RWPE1 (cell line): ENCODE measurements at regions not wholly inside any gene's neighbourhood (a gene's known extent, or its start where the extent isn't known, plus 50 kb on each side); places are given as distances from the start of the nearest gene placed in this dataset.

Experiments
- CTCF ChIA-PET: fragments of 350-600 bp; sonication (Branson Sonifier 250); formaldehyde crosslinking; extraction: SDS; loops from one replicate; lab custom pipeline; 2021; lab: Yijun Ruan, JAX
- POLR2A ChIA-PET: fragments of 400-600 bp; formaldehyde crosslinking; extraction: SDS; loops from one replicate; lab custom pipeline; 2020; ENCODE audit warnings: antibody characterized with exemption; ENCODE audit not compliant: low non-redundant PET; lab: Yijun Ruan, JAX
- DNase-seq: peaks from one replicate; pipeline ENCODE4 v3.0.0; 2012; ENCODE audit warnings: low spot score
- H3K27ac ChIP-seq: fragments of 450-650 bp; 2 replicates; pipeline ENCODE4 v1.5.1; 2017
- CTCF ChIP-seq: fragments of 450-650 bp; conservative IDR thresholded peaks from 2 replicates; pipeline ENCODE4 v1.5.1; 2017; ENCODE audit warnings: low read depth, mild to moderate bottlenecking

DNA sequence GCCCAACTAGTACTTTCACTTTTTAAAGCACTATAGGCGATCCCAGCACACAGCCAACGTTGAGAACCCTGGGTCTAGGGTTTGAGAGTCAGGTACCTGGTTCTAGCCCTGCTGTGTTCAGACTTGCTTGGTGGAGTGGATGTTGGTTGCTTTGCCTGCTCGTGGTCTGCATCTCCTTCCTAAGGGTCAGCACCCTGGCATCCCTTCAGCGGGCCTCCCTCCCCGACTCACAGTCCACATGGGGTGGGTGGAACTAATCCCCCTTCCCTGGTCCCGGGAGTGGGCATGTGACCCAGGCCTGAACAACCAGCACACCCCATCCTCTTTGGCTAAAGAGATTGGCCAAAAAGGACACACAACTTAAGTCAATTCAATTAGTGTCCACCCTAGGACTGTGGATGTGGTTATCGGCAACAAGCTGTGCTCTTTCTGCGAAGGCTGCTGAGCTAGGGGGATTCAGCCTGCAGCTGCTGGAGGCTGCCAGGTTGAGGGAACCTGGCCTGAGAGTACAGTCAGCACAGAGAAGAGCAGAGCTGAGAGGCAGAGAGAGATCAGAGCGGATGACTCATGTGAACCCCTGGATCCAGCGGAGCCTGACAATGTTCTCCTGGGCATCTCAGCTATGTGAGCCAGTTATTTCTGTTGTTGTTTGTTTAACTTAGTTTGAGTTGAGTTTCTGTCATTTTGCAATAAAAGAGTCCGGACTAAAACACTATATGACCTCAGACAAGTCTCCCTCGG lies 138.9 kb downstream of the ACTL8 start:
- no peak overlapping the region for H3K27ac ChIP-seq
- CTCF ChIA-PET, result no interaction called here
- POLR2A ChIA-PET, result interaction anchor here (0.6 kb wide), 1 partner anchor 71 kb away, joined by 4 read pairs; no protein-coding TSS in a partner anchor
- no peak for TF ChIP-seq CTCF
- DNase-seq, result no peak

- DNase-seq, result no peak
- ChIA-PET POLR2A (no interaction called here), CTCF (no interaction called here)
- H3K27ac ChIP-seq, result no peak overlapping the region
- TF ChIP-seq CTCF, result no peak
Measured at GRCh38 chr1:17895401-17895800, 140.3 kb downstream of the ACTL8 start.

GRCh38 chr1:17895986-17896385 lies 140.9 kb downstream of the ACTL8 start:
- POLR2A ChIA-PET, result no interaction called here
- DNase-seq, result no peak
- CTCF ChIA-PET, result no interaction called here
- H3K27ac ChIP-seq, result no peak overlapping the region
- TF ChIP-seq CTCF, result no peak

DNA sequence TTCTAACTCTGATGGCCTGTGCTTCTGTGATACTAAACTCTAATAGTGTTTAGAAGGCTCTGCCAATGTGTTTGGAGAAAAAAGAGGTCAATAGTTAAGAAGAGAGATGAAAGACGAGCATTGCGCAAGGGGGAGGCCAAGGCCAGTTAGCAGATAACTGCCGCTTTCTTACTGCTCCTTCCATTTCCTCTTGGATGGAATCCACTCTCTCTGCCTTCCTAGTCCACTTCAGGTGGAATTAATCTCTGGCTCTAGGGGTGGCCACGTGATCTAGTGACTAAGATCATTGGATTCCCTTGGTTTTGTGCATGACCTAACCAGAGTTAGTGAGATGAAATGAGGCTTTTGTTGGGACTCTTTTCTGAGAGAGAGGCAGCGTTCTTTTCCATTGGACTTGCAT lies 148.3 kb downstream of the ACTL8 start:
- ChIA-PET POLR2A (no interaction called here), CTCF (no interaction called here)
- DNase-seq, result no peak
- TF ChIP-seq CTCF, result no peak
- H3K27ac ChIP-seq, result no peak overlapping the region

DNA sequence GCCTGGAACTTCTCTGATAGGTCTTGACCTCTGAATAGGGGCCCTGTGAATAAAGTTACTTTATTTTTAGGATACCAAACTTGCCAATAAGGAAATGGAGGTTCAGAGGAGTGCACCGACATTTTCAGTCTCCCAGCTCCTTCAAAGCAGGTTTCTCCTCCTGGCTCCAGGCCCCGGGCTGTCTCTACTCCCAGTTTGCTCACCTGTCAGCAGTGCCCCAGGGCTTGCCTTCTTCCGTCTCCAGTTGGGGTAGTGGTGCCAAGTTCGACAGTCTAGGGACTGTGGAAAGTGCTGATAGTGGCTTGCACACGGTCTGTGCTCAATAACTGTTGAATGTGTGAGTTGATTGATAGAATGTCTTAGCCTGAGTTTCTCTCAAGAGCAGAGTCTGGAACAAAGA lies 149.2 kb downstream of the ACTL8 start:
- CTCF ChIA-PET, result interaction anchor here (0.7 kb wide), 1 partner anchor 547 kb away, joined by 3 read pairs; no protein-coding TSS in a partner anchor
- no peak for TF ChIP-seq CTCF
- POLR2A ChIA-PET, result no interaction called here
- DNase-seq, result no peak
- H3K27ac ChIP-seq, result no peak overlapping the region

DNA sequence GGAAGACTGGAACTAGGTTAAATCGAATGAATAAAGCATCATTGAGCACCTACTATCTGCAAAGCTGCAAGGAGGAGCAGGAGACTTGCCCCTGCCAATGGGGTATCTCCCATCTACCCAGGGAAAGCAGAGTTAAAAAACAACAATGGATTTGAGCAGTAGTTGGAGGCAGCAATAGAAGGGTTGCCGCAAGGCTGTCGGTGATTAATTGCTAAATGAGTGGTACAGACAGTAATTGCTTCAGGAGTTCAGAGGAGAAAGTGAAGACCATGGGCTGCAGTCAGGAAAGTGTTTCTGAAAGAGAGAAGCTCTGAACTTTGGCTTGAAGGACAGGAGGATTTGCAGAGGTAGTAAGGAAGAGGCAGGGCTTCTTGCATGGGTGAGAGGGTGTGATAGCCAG lies 152.9 kb downstream of the ACTL8 start:
- ChIA-PET CTCF (no interaction called here), POLR2A (no interaction called here)
- DNase-seq, result no peak
- H3K27ac ChIP-seq, result no peak overlapping the region
- TF ChIP-seq CTCF, result no peak
